ENCODE measurements at regions not wholly inside any gene's neighbourhood (a gene's known extent, or its start where the extent isn't known, plus 50 kb on each side); places are given as distances from the start of the nearest gene placed in this dataset.

DNA sequence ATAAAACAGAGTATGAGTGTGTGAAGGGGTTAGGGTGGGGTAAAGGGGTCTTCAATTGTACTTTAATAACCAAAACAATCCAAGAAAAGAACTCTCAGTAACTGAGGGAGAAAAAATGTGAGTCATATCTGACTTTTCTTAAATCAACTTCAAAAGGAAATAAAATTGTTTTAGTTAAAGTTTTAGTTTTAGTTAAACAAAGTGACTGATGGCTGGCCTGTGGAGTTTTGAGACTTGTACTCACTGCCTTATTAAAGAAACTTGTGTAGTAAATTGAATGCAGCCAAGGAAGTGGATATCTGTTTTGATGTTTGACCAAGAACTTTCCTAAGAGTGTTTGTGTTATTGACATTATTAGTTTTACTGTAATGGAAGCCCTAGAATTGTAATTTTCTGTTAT is 2032.6 kb downstream of the MAT2B start:
- no peak for DNase-seq (ENCODE audit: low spot score)

- peak; percentile 7 for DNase-seq (ENCODE audit: low spot score)
Measured at GRCh38 chr5:165559645-165560044, 2054.2 kb downstream of the MAT2B start.

- peak; percentile 43 for DNase-seq (ENCODE audit: low spot score)
Measured at GRCh38 chr5:165560648-165561047, 2055.2 kb downstream of the MAT2B start.

GRCh38 chr5:165565911-165566310 is 2060.5 kb downstream of the MAT2B start:
- no peak for DNase-seq (ENCODE audit: low spot score)

DNA sequence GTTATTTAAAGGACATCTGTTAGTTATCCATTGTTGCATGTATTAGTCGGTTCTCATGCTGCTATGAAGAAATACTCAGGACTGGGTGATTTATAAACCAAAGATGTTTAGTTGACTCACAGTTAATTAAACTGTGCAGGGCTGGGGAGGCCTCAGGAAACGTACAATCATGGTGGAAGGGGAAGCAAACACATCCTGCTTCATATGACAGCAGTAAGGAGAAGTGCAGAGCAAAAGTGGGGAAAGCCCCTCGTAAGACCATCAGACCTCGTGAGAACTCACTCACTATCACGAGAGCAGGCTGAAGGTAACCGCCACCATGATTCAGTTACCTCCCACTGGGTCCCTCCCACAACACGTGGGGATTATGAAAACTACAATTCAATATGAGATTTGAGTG is 2064.1 kb downstream of the MAT2B start:
- DNase-seq (ENCODE audit: low spot score) = no peak

GRCh38 chr5:165573445-165573844 is 2068.0 kb downstream of the MAT2B start:
- DNase-seq (ENCODE audit: low spot score) = no peak

- DNase-seq (ENCODE audit: low spot score) = no peak
Measured at GRCh38 chr5:165574100-165574499, 2068.7 kb downstream of the MAT2B start.

DNA sequence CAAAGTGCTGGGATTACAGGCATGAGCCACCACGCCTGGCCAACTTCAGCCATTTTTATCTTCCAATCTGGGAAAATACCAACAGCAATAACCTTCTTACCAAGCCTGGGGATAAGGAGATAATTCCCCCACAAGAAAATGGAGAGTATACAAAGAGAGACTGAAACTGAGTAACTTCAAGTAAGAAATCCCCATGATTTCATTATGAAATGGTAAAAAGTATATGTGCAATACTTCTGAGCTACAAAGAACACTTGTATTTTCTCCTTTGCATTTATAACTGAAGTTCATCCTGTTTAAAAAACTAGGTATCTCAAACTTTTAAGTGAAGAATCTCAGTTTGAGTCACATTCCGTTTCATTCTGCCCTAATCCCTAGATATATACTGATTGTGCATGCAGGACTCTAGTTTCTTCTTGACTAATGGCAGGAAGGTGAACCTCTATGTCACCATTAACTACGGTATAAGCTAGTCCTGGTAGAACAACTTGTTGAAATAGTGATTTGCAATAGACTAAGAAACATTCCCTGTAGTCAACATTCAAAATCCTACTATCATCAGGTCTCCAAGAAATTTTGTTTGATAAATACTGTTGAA is 2071.4 kb downstream of the MAT2B start:
- no peak for DNase-seq (ENCODE audit: low spot score)

GRCh38 chr5:165579911-165580310 is 2074.5 kb downstream of the MAT2B start:
- DNase-seq (ENCODE audit: low spot score) = no peak

DNA sequence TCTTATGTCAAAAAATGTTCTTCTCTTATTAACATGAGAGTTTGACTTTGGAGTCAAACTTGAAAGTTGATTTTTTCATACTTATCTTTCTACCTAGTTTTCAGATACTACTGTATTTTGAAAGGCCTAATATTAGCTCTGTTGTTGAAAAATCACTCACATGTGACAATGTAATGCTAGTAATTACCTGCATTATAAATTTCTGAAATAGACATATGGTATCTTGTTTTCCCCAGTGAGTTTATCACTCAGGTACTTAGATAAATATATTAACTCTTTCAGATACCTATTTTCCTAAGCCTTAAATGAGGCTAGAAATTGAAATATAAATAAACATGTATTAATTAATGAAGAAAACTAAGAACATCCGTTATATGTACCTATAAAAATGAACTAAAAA is 2089.3 kb downstream of the MAT2B start:
- no peak for DNase-seq (ENCODE audit: low spot score)

DNA sequence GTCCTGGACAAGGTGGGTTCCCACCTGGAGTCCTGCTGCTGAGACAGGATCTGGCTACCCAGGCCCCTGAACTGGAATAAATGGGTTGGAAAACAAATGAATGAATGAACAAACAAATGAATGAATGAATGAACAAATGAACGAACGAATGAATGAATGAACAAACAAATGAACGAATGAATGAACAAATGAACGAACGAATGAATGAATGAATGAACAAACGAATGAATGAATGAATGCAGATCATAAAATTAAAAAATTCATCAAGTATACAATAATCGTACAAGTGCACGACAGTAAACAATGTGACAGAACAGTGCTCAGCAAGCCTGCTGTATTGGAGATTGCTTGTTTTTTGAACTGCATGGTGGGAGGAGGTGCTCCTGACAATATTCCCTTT is 2097.1 kb downstream of the MAT2B start:
- DNase-seq (ENCODE audit: low spot score) = no peak

DNA sequence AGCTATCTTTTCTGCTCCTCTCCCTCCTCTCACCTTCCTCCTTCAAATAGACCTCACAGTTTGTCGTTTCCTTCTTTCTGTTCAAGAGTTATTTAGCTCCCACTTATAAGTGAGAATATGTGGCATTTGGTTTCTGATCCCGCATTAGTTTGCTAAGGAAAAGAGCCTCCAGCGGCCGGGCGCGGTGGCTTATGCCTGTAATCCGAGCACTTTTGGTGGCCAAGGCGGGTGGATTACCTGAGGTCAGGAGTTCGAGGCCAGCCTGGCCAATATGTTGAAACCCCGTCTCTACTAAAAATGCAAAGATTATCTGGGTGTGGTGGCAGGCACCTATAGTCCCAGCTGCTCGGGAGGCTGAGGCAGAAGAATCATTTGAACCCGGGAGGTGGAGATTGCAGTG is 2101.6 kb downstream of the MAT2B start:
- no peak for DNase-seq (ENCODE audit: low spot score)

GRCh38 chr5:165609871-165610270 is 2104.5 kb downstream of the MAT2B start:
- DNase-seq (ENCODE audit: low spot score) = no peak

DNA sequence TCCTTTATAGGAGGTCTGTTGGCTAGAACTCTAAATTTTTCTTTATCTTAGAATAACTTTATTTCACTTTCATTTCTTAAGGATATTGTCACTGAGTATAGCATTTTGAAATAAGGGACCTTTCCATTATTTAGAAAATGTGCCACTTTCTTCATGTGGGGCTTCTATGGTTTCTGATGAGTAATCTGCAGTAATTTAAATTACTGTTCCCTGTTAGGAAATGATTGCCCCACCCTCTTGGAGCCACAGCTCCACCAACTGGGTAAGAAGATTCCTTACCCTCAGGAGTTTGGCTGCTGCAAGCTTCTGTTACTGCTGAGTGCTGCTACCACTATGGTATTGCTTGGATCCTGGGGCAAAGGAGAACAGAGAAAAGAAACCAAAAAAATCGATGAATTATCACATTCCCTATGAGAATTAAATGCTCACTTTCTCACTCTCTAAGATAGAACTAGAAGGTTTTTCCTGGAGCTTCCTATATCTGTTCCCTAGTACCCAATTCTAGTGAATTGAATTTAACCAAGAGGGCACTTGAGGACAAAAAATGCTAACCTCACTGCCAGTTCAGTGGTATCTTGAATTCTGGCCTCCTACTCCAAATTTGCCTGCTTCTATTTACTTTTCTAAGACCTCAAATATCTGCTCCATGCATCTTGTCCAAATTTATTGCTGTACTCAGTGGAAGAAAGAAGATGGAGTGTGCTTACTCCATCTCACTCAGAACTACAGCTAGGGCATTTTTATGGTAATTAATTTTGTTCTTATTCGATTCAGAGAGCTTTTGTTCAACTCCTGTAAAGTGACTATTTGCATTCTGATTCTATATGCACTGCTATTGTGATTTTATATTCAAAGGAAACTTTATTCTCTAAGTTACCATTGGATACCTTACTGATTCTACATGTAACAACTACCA is 2111.3 kb downstream of the MAT2B start:
- peak; percentile 16 for DNase-seq (ENCODE audit: low spot score)

DNA sequence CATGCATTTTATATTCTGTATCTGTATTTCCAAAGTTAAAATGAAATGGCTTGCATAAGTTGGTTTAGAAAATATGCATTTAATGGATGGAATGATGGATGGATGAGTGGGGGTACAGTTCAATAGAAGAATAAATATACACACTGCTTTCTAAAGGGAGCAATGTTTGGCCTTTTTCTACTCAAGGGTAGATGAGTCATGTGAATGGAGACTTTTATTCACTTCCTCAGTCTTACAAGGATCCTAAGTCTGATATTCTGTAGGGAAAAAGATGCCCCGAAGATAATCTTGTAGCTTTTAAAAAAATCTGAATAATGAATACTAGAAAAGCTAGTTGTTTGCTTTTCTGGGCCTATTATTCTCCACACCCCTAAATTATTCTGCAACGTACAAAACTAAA is 2112.1 kb downstream of the MAT2B start:
- no peak for DNase-seq (ENCODE audit: low spot score)

- peak; percentile 4 for DNase-seq (ENCODE audit: low spot score)
Measured at GRCh38 chr5:165620394-165620793, 2115.0 kb downstream of the MAT2B start.

GRCh38 chr5:165622864-165623536 is 2117.6 kb downstream of the MAT2B start:
- DNase-seq (ENCODE audit: low spot score) = no peak

GRCh38 chr5:165624166-165624946 is 2118.9 kb downstream of the MAT2B start:
- peak; percentile 50 for DNase-seq (ENCODE audit: low spot score)

GRCh38 chr5:165626161-165626560 is 2120.7 kb downstream of the MAT2B start:
- DNase-seq (ENCODE audit: low spot score) = no peak

- no peak for DNase-seq (ENCODE audit: low spot score)
Measured at GRCh38 chr5:165627548-165628170, 2122.2 kb downstream of the MAT2B start.

- DNase-seq (ENCODE audit: low spot score) = peak; percentile 84
Measured at GRCh38 chr5:165630261-165630778, 2124.9 kb downstream of the MAT2B start.
